ENCODE measurements at regions not wholly inside any gene's neighbourhood (a gene's known extent, or its start where the extent isn't known, plus 50 kb on each side); places are given as distances from the start of the nearest gene placed in this dataset.

GRCh38 chr6:165999279-165999678, 168.4 kb downstream of the TBXT start:
- TF ChIP-seq GABPA (IDR thresholded peaks at IDR 0.05; ENCODE audit: low read depth), result no peak
- DNase-seq (ENCODE audit: low read depth in 1 of 2, low spot score in 1 of 2), result no peak
- peaks cover 5% of the 10 kb centered on the region for H3K27me3 ChIP-seq (ENCODE audit: insufficient read depth, poor library complexity, severe bottlenecking)

GRCh38 chr6:165998072-165998471, 169.6 kb downstream of the TBXT start:
- TF ChIP-seq REST (IDR thresholded peaks at IDR 0.05; ENCODE audit: insufficient replicate concordance, low read depth) (no peak), POLR2AphosphoS5 (IDR thresholded peaks at IDR 0.05; ENCODE audit: low read depth) (no peak), GABPA (IDR thresholded peaks at IDR 0.05; ENCODE audit: low read depth) (no peak), SPI1 (IDR thresholded peaks at IDR 0.05; ENCODE audit: borderline replicate concordance, low read depth) (no peak)
- TF ChIP-seq, protein P1, sequence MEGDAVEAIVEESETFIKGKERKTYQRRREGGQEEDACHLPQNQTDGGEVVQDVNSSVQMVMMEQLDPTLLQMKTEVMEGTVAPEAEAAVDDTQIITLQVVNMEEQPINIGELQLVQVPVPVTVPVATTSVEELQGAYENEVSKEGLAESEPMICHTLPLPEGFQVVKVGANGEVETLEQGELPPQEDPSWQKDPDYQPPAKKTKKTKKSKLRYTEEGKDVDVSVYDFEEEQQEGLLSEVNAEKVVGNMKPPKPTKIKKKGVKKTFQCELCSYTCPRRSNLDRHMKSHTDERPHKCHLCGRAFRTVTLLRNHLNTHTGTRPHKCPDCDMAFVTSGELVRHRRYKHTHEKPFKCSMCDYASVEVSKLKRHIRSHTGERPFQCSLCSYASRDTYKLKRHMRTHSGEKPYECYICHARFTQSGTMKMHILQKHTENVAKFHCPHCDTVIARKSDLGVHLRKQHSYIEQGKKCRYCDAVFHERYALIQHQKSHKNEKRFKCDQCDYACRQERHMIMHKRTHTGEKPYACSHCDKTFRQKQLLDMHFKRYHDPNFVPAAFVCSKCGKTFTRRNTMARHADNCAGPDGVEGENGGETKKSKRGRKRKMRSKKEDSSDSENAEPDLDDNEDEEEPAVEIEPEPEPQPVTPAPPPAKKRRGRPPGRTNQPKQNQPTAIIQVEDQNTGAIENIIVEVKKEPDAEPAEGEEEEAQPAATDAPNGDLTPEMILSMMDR (IDR thresholded peaks at IDR 0.05; ENCODE audit: insufficient read depth, low read length), result no peak
- Histone ChIP-seq H3K4me3 (replicated peaks; ENCODE audit: insufficient read depth, low read length) (no peak overlapping the region), H3K27ac (replicated peaks) (no peak overlapping the region), H3K27me3 (ENCODE audit: insufficient read depth, poor library complexity, severe bottlenecking) (peaks cover 2% of the 10 kb centered on the region)
- DNase-seq (ENCODE audit: low read depth in 1 of 2, low spot score in 1 of 2), result no peak

More at GRCh38 chr6:165999279-165999678, 168.4 kb downstream of the TBXT start:
- H3K27ac ChIP-seq (replicated peaks), result no peak overlapping the region
- H3K4me3 ChIP-seq (replicated peaks; ENCODE audit: insufficient read depth, low read length), result no peak overlapping the region

- Histone ChIP-seq H3K27ac (replicated peaks) (no peak overlapping the region), H3K27me3 (ENCODE audit: insufficient read depth, poor library complexity, severe bottlenecking) (peaks cover 35% of the 10 kb centered on the region), H3K4me3 (replicated peaks; ENCODE audit: insufficient read depth, low read length) (no peak overlapping the region)
- TF ChIP-seq SPI1 (IDR thresholded peaks at IDR 0.05; ENCODE audit: borderline replicate concordance, low read depth) (no peak), REST (IDR thresholded peaks at IDR 0.05; ENCODE audit: insufficient replicate concordance, low read depth) (no peak), GABPA (IDR thresholded peaks at IDR 0.05; ENCODE audit: low read depth) (no peak), POLR2AphosphoS5 (IDR thresholded peaks at IDR 0.05; ENCODE audit: low read depth) (no peak)
- TF ChIP-seq, protein P1 (IDR thresholded peaks at IDR 0.05; ENCODE audit: insufficient read depth, low read length), result no peak
- DNase-seq (ENCODE audit: low read depth in 1 of 2, low spot score in 1 of 2), result no peak
Observed at GRCh38 chr6:165991341-165991740, 176.3 kb downstream of the TBXT start.

- Histone ChIP-seq H3K27ac (replicated peaks) (no peak overlapping the region), H3K4me3 (replicated peaks; ENCODE audit: insufficient read depth, low read length) (no peak overlapping the region), H3K27me3 (ENCODE audit: insufficient read depth, poor library complexity, severe bottlenecking) (peaks cover 39% of the 10 kb centered on the region)
- no peak for TF ChIP-seq REST (IDR thresholded peaks at IDR 0.05; ENCODE audit: insufficient replicate concordance, low read depth)
- TF ChIP-seq, protein P1 (IDR thresholded peaks at IDR 0.05; ENCODE audit: insufficient read depth, low read length), result no peak
- no peak for TF ChIP-seq SPI1 (IDR thresholded peaks at IDR 0.05; ENCODE audit: borderline replicate concordance, low read depth)
- no peak for TF ChIP-seq POLR2AphosphoS5 (IDR thresholded peaks at IDR 0.05; ENCODE audit: low read depth)
- DNase-seq (ENCODE audit: low read depth in 1 of 2, low spot score in 1 of 2), result no peak
Observed at GRCh38 chr6:165990216-165990615, 177.4 kb downstream of the TBXT start.

Data from HL-60 (cell line).